ENCODE measurements at regions not wholly inside any gene's neighbourhood (a gene's known extent, or its start where the extent isn't known, plus 50 kb on each side); places are given as distances from the start of the nearest gene placed in this dataset.
A peak's percentile ranks its signal among the peaks of the same experiment; 100 is the strongest.

DNA sequence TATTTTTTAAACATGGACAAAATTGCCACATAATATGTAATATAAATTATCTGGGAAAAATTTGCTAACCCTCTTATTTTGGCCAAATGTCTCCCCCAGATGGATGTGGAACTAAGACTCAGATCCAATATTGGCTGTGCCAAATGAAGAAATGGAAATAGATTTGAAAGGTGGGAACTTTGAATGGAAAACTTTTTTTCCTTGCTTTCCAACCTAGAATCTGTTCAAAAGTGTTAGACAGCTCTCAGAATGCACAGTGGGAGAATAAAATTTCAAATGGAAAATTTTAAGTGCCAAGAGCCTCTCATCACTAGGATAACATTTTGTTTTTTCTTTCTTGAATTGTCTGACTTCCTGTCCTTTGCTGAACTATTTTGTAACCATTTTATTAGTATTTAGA, 142.6 kb upstream of the GAS1 start:
- peak in 1 of 2 donors; percentile 33 for DNase-seq
- no peak for TF ChIP-seq EP300 (IDR thresholded peaks at IDR 0.05)
- no peak for TF ChIP-seq CTCF (IDR thresholded peaks at IDR 0.05)
- TF ChIP-seq POLR2A (IDR thresholded peaks at IDR 0.05) = no peak
- no peak for TF ChIP-seq POLR2AphosphoS5 (IDR thresholded peaks at IDR 0.05)
- Histone ChIP-seq H3K4me3 (no peak overlapping the region), H3K36me3 (no peaks in the 10 kb centered on the region), H3K27ac (no peak overlapping the region), H3K4me1 (no peaks in the 10 kb centered on the region), H3K9me3 (peaks cover 0 to 4% (median 3%) of the 10 kb centered on the region in 4 donors), H3K27me3 (no peaks in the 10 kb centered on the region)
- intact Hi-C loops (cut with DNase I; ENCODE audit: low total_unique reads) = no loop called here

DNA sequence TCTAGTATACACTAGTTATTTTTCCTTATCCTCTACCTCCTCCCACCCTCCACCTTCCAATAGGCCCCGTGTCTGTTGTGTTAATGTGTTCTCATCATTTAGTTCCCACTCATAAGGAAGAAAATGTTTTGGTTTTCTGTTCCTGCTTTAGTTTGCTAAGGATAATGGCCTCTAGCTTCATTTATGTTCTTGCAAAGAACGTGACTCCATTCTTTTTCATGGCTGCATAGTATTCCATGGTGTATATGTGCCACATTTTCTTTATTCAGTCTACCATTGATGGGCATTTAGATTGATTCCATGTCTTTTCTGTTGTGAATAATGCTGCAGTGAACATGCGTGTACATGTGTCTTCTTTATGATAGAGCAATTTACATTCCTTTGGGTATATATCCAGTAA, 146.5 kb upstream of the GAS1 start:
- 86 to 92% (median 89%) methylated on average over 3 of the region's 3 CpGs for WGBS, 5 donors
- intact Hi-C loops (cut with DNase I; ENCODE audit: low total_unique reads) = no loop called here

GRCh38 chr9:87095951-87096350, 148.6 kb upstream of the GAS1 start:
- intact Hi-C loops (cut with DNase I; ENCODE audit: low total_unique reads) = no loop called here
- 69 to 82% (median 77%) methylated on average over 5 of the region's 5 CpGs for WGBS, 5 donors
- no peak for DNase-seq
- H3K9me3 ChIP-seq = no peaks in the 10 kb centered on the region
- H3K27ac ChIP-seq = no peak overlapping the region
- no peaks in the 10 kb centered on the region for H3K36me3 ChIP-seq
- H3K4me3 ChIP-seq = no peak overlapping the region
- H3K27me3 ChIP-seq = no peaks in the 10 kb centered on the region
- no peak for TF ChIP-seq POLR2AphosphoS5 (IDR thresholded peaks at IDR 0.05)
- TF ChIP-seq POLR2A (IDR thresholded peaks at IDR 0.05) = no peak
- no peak for TF ChIP-seq EP300 (IDR thresholded peaks at IDR 0.05)
- H3K4me1 ChIP-seq = peaks cover 0 to 8% (median 0%) of the 10 kb centered on the region in 4 donors

More for the DNA sequence above, 146.5 kb upstream of the GAS1 start:
- H3K27ac ChIP-seq = no peak overlapping the region
- no peaks in the 10 kb centered on the region for H3K36me3 ChIP-seq
- no peak for DNase-seq
- no peak overlapping the region for H3K4me3 ChIP-seq
- no peaks in the 10 kb centered on the region for H3K4me1 ChIP-seq
- TF ChIP-seq CTCF (IDR thresholded peaks at IDR 0.05) (no peak), EP300 (IDR thresholded peaks at IDR 0.05) (no peak), POLR2A (IDR thresholded peaks at IDR 0.05) (no peak), POLR2AphosphoS5 (IDR thresholded peaks at IDR 0.05) (no peak)
- no peaks in the 10 kb centered on the region for H3K9me3 ChIP-seq
- no peaks in the 10 kb centered on the region for H3K27me3 ChIP-seq

DNA sequence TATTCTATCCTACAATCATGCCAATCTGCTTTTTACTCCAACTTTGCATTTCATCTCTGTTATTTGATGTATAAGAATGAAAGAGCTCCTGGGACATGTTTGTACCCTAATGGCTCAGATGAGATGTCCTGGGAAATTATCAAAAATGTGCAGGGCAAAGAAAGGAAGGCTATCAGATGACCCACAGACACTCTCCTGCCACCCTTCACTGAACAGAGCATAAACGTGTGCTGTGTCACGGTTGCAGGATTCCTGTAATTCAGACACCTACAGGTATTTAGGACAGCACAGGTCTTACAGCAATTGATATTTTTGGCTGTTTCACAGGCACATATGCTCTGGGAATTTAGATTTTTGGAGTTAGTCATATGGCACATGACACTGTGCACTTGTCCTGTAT, 149.2 kb upstream of the GAS1 start:
- no peak overlapping the region for H3K4me3 ChIP-seq
- H3K9me3 ChIP-seq = no peaks in the 10 kb centered on the region
- TF ChIP-seq POLR2AphosphoS5 (IDR thresholded peaks at IDR 0.05) (no peak), EP300 (IDR thresholded peaks at IDR 0.05) (no peak), CTCF (IDR thresholded peaks at IDR 0.05) (no peak), POLR2A (IDR thresholded peaks at IDR 0.05) (no peak)
- intact Hi-C loops (cut with DNase I; ENCODE audit: low total_unique reads) = no loop called here
- WGBS, 5 donors = 72 to 87% (median 80%) methylated on average over 2 of the region's 2 CpGs
- H3K27ac ChIP-seq = no peak overlapping the region
- H3K36me3 ChIP-seq = no peaks in the 10 kb centered on the region
- no peaks in the 10 kb centered on the region for H3K27me3 ChIP-seq
- no peak for DNase-seq
- peaks cover 0 to 8% (median 0%) of the 10 kb centered on the region in 4 donors for H3K4me1 ChIP-seq

GRCh38 chr9:87097238-87097637, 149.9 kb upstream of the GAS1 start:
- H3K27me3 ChIP-seq = no peaks in the 10 kb centered on the region
- H3K4me3 ChIP-seq = no peak overlapping the region
- peaks cover 0 to 8% (median 0%) of the 10 kb centered on the region in 4 donors for H3K4me1 ChIP-seq
- H3K27ac ChIP-seq = no peak overlapping the region
- 69 to 86% (median 79%) methylated on average over 3 of the region's 3 CpGs for WGBS, 5 donors
- intact Hi-C loops (cut with DNase I; ENCODE audit: low total_unique reads) = no loop called here
- H3K36me3 ChIP-seq = no peaks in the 10 kb centered on the region
- peak in 2 of 3 donors; percentile 9 to 26 for TF ChIP-seq POLR2AphosphoS5 (IDR thresholded peaks at IDR 0.05)
- TF ChIP-seq CTCF (IDR thresholded peaks at IDR 0.05) = no peak
- no peak for DNase-seq
- H3K9me3 ChIP-seq = no peaks in the 10 kb centered on the region

Measured in stomach (tissue), 8 donors.